ENCODE measurements at regions not wholly inside any gene's neighbourhood (a gene's known extent, or its start where the extent isn't known, plus 50 kb on each side); places are given as distances from the start of the nearest gene placed in this dataset.

DNA sequence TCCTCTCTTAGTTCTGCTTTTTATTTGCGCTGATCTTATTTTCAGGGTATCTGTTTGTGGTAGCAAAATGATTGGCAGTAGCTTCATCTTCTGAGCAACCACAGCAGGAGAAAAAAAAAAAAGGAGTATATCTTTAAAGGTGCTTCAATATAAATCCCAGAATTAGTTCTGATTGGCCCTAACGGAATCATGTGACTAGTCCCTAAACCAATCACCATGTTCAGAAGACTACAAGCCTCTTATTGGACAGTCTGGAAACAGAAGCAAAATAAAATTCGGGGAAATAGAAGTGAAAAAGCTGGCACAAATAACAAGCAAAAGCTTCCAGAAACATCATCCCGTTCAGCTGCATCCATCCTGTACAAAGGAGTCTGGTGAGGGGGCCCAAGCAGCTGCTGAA, 49.9 kb upstream of the PTPRO start:
- H3K36me3 ChIP-seq: no peaks in the 10 kb centered on the region
- H3K4me3 ChIP-seq: no peak overlapping the region
- peak overlapping the region; percentile 9 to 18 for H3K27ac ChIP-seq
- TF ChIP-seq CTCF (IDR thresholded peaks at IDR 0.05): no peak
- no peak for TF ChIP-seq POLR2A (IDR thresholded peaks at IDR 0.05)
- intact Hi-C loops (cut with DNase I; ENCODE audit: low total_unique reads): loop anchor here (10.0 kb wide), 2 partner anchors 312 to 428 kb away; partner anchors contain the start of gene ART4
- H3K9me3 ChIP-seq: no peaks in the 10 kb centered on the region
- no peaks in the 10 kb centered on the region for H3K27me3 ChIP-seq
- peaks cover 0 to 9% of the 10 kb centered on the region in 2 donors for H3K4me1 ChIP-seq
- no peak for DNase-seq

Data from uterus (tissue), 3 donors.